ENCODE measurements at regions not wholly inside any gene's neighbourhood (a gene's known extent, or its start where the extent isn't known, plus 50 kb on each side); places are given as distances from the start of the nearest gene placed in this dataset.

GRCh38 chr13:31878052-31878451, 138.7 kb downstream of the RXFP2 start:
- Histone ChIP-seq H3K9ac (ENCODE audit: low read depth, low read length) (no peak overlapping the region), H3K4me1 (ENCODE audit: control insufficient read depth, insufficient read depth, low read length) (peaks cover 8% of the 10 kb centered on the region; the same call in 1 of the 2 replicates), H3K27ac (ENCODE audit: low read depth, low read length) (no peak overlapping the region), H3K4me3 (ENCODE audit: low read depth, low read length) (no peak overlapping the region), H3K36me3 (ENCODE audit: control insufficient read depth, insufficient read depth, low read length) (no peaks in the 10 kb centered on the region), H3K9me3 (ENCODE audit: control insufficient read depth, insufficient read depth, low read length) (no peaks in the 10 kb centered on the region), H3K27me3 (ENCODE audit: control insufficient read depth, insufficient read depth, low read length) (no peaks in the 10 kb centered on the region)

- H3K36me3 ChIP-seq (ENCODE audit: control insufficient read depth, insufficient read depth, low read length), result no peaks in the 10 kb centered on the region
- H3K27me3 ChIP-seq (ENCODE audit: control insufficient read depth, insufficient read depth, low read length), result no peaks in the 10 kb centered on the region
Observed at GRCh38 chr13:31878495-31878894, 139.2 kb downstream of the RXFP2 start.

GRCh38 chr13:31878955-31879354, 139.6 kb downstream of the RXFP2 start:
- no peaks in the 10 kb centered on the region for H3K36me3 ChIP-seq (ENCODE audit: control insufficient read depth, insufficient read depth, low read length)
- H3K4me1 ChIP-seq (ENCODE audit: control insufficient read depth, insufficient read depth, low read length), result no peaks in the 10 kb centered on the region
- H3K27me3 ChIP-seq (ENCODE audit: control insufficient read depth, insufficient read depth, low read length), result no peaks in the 10 kb centered on the region
- H3K4me3 ChIP-seq (ENCODE audit: low read depth, low read length), result no peak overlapping the region
- no peak overlapping the region for H3K27ac ChIP-seq (ENCODE audit: low read depth, low read length)
- no peak overlapping the region for H3K9ac ChIP-seq (ENCODE audit: low read depth, low read length)
- H3K9me3 ChIP-seq (ENCODE audit: control insufficient read depth, insufficient read depth, low read length), result no peaks in the 10 kb centered on the region

More at GRCh38 chr13:31878495-31878894, 139.2 kb downstream of the RXFP2 start:
- Histone ChIP-seq H3K4me3 (ENCODE audit: low read depth, low read length) (no peak overlapping the region), H3K4me1 (ENCODE audit: control insufficient read depth, insufficient read depth, low read length) (peaks cover 3% of the 10 kb centered on the region; the same call in 1 of the 2 replicates), H3K9me3 (ENCODE audit: control insufficient read depth, insufficient read depth, low read length) (no peaks in the 10 kb centered on the region), H3K27ac (ENCODE audit: low read depth, low read length) (no peak overlapping the region), H3K9ac (ENCODE audit: low read depth, low read length) (no peak overlapping the region)

DNA sequence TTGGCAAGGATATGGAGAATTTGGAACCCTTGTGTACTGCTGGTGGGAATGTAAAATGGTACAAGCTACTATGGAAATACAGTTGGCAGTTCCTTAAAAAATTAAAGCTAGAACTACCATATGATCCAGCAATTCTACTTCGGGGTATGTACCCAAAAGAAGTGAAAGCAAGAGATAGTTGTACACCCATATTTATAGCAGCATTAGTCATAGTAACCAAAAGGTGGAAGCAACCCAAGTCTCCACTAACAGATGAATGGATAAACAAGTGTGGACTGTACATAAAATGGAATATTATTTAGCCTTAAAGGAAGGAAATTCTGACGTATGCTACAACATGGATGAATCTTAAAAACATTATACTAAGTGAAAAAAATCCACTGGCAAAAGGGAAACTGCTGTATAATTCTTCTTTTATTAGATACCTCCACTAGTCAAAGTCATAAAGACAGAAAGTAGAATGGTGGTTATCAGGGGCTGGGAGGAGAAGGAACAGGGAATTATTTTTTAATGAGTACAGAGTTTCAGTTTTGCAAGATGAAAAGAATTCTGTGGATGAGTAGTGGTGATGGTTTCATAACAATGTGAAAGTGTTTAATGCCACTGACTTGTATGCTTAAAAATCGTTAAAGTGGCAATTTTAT, 141.6 kb downstream of the RXFP2 start:
- no peak overlapping the region for H3K4me3 ChIP-seq (ENCODE audit: low read depth, low read length)
- no peak overlapping the region for H3K27ac ChIP-seq (ENCODE audit: low read depth, low read length)
- H3K9me3 ChIP-seq (ENCODE audit: control insufficient read depth, insufficient read depth, low read length), result no peaks in the 10 kb centered on the region
- H3K4me1 ChIP-seq (ENCODE audit: control insufficient read depth, insufficient read depth, low read length), result peaks cover 8% of the 10 kb centered on the region
- no peak overlapping the region for H3K9ac ChIP-seq (ENCODE audit: low read depth, low read length)
- H3K36me3 ChIP-seq (ENCODE audit: control insufficient read depth, insufficient read depth, low read length), result no peaks in the 10 kb centered on the region
- H3K27me3 ChIP-seq (ENCODE audit: control insufficient read depth, insufficient read depth, low read length), result no peaks in the 10 kb centered on the region

GRCh38 chr13:31881495-31881882, 142.2 kb downstream of the RXFP2 start:
- Histone ChIP-seq H3K9me3 (ENCODE audit: control insufficient read depth, insufficient read depth, low read length) (no peaks in the 10 kb centered on the region), H3K4me3 (ENCODE audit: low read depth, low read length) (no peak overlapping the region), H3K9ac (ENCODE audit: low read depth, low read length) (no peak overlapping the region), H3K27ac (ENCODE audit: low read depth, low read length) (no peak overlapping the region), H3K27me3 (ENCODE audit: control insufficient read depth, insufficient read depth, low read length) (no peaks in the 10 kb centered on the region), H3K36me3 (ENCODE audit: control insufficient read depth, insufficient read depth, low read length) (no peaks in the 10 kb centered on the region), H3K4me1 (ENCODE audit: control insufficient read depth, insufficient read depth, low read length) (peaks cover 11% of the 10 kb centered on the region)

GRCh38 chr13:31882794-31883193, 143.5 kb downstream of the RXFP2 start:
- no peak overlapping the region for H3K9ac ChIP-seq (ENCODE audit: low read depth, low read length)
- no peak overlapping the region for H3K27ac ChIP-seq (ENCODE audit: low read depth, low read length)
- H3K27me3 ChIP-seq (ENCODE audit: control insufficient read depth, insufficient read depth, low read length), result no peaks in the 10 kb centered on the region
- H3K4me1 ChIP-seq (ENCODE audit: control insufficient read depth, insufficient read depth, low read length), result peaks cover 11% of the 10 kb centered on the region
- H3K4me3 ChIP-seq (ENCODE audit: low read depth, low read length), result no peak overlapping the region
- H3K9me3 ChIP-seq (ENCODE audit: control insufficient read depth, insufficient read depth, low read length), result no peaks in the 10 kb centered on the region
- H3K36me3 ChIP-seq (ENCODE audit: control insufficient read depth, insufficient read depth, low read length), result no peaks in the 10 kb centered on the region

GRCh38 chr13:31884556-31884955, 145.2 kb downstream of the RXFP2 start:
- peaks cover 11% of the 10 kb centered on the region for H3K4me1 ChIP-seq (ENCODE audit: control insufficient read depth, insufficient read depth, low read length)
- H3K4me3 ChIP-seq (ENCODE audit: low read depth, low read length), result no peak overlapping the region
- H3K27ac ChIP-seq (ENCODE audit: low read depth, low read length), result no peak overlapping the region
- H3K9ac ChIP-seq (ENCODE audit: low read depth, low read length), result no peak overlapping the region
- no peaks in the 10 kb centered on the region for H3K9me3 ChIP-seq (ENCODE audit: control insufficient read depth, insufficient read depth, low read length)
- no peaks in the 10 kb centered on the region for H3K27me3 ChIP-seq (ENCODE audit: control insufficient read depth, insufficient read depth, low read length)
- H3K36me3 ChIP-seq (ENCODE audit: control insufficient read depth, insufficient read depth, low read length), result no peaks in the 10 kb centered on the region

GRCh38 chr13:31885994-31886393, 145.6 kb upstream of the FRY start:
- H3K9ac ChIP-seq (ENCODE audit: low read depth, low read length), result no peak overlapping the region
- no peaks in the 10 kb centered on the region for H3K9me3 ChIP-seq (ENCODE audit: control insufficient read depth, insufficient read depth, low read length)
- no peaks in the 10 kb centered on the region for H3K36me3 ChIP-seq (ENCODE audit: control insufficient read depth, insufficient read depth, low read length)
- H3K4me3 ChIP-seq (ENCODE audit: low read depth, low read length), result no peak overlapping the region
- no peak overlapping the region for H3K27ac ChIP-seq (ENCODE audit: low read depth, low read length)
- no peaks in the 10 kb centered on the region for H3K27me3 ChIP-seq (ENCODE audit: control insufficient read depth, insufficient read depth, low read length)
- peaks cover 11% of the 10 kb centered on the region for H3K4me1 ChIP-seq (ENCODE audit: control insufficient read depth, insufficient read depth, low read length)

GRCh38 chr13:31887286-31887685, 144.3 kb upstream of the FRY start:
- Histone ChIP-seq H3K4me1 (ENCODE audit: control insufficient read depth, insufficient read depth, low read length) (peaks cover 11% of the 10 kb centered on the region), H3K4me3 (ENCODE audit: low read depth, low read length) (no peak overlapping the region), H3K9ac (ENCODE audit: low read depth, low read length) (no peak overlapping the region), H3K9me3 (ENCODE audit: control insufficient read depth, insufficient read depth, low read length) (no peaks in the 10 kb centered on the region), H3K36me3 (ENCODE audit: control insufficient read depth, insufficient read depth, low read length) (no peaks in the 10 kb centered on the region), H3K27ac (ENCODE audit: low read depth, low read length) (no peak overlapping the region), H3K27me3 (ENCODE audit: control insufficient read depth, insufficient read depth, low read length) (no peaks in the 10 kb centered on the region)

DNA sequence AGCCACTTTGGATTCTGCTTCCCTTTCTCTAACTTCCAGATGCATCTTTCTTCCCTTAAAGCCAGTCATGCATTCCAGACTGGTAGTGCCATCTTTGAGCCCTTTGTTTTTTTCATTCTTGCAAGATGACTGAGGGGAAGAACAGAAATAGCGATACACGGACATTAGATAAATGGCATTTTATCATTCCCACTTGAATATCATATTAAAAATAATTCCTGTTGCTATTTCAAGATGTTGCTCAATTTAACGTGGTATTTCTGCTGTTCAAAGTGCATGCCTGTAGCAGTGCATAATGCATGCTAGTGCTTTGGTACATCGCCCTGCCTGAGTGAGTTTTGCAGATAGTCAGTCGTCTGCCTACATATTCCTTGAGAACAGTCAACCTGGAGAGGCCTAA, 140.6 kb upstream of the FRY start:
- no peaks in the 10 kb centered on the region for H3K36me3 ChIP-seq (ENCODE audit: control insufficient read depth, insufficient read depth, low read length)
- H3K27ac ChIP-seq (ENCODE audit: low read depth, low read length), result no peak overlapping the region
- H3K4me1 ChIP-seq (ENCODE audit: control insufficient read depth, insufficient read depth, low read length), result peaks cover 3% of the 10 kb centered on the region

DNA sequence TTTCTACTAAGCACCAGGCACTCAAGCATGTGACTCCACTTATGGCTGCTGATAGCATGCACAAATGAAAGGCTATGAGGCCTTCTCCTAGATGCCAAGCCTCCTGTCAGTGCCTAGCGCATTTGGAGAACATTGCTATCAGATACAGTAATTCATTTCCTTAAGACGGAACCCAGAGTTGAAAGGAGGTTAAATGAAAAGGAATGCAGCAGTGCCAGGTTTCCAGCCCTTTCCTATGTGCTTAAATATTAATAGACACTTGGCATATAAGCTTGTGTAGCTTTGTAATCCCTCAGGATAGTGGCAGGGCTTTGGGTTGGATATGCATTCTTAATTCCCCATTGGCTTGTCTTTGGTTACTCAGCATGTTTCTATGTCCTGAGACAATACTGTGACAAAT, 140.1 kb upstream of the FRY start:
- no peak overlapping the region for H3K4me3 ChIP-seq (ENCODE audit: low read depth, low read length)
- no peaks in the 10 kb centered on the region for H3K9me3 ChIP-seq (ENCODE audit: control insufficient read depth, insufficient read depth, low read length)
- H3K27ac ChIP-seq (ENCODE audit: low read depth, low read length), result no peak overlapping the region
- no peaks in the 10 kb centered on the region for H3K27me3 ChIP-seq (ENCODE audit: control insufficient read depth, insufficient read depth, low read length)
- no peak overlapping the region for H3K9ac ChIP-seq (ENCODE audit: low read depth, low read length)
- no peaks in the 10 kb centered on the region for H3K4me1 ChIP-seq (ENCODE audit: control insufficient read depth, insufficient read depth, low read length)
- no peaks in the 10 kb centered on the region for H3K36me3 ChIP-seq (ENCODE audit: control insufficient read depth, insufficient read depth, low read length)

More for the DNA sequence above, 140.6 kb upstream of the FRY start:
- Histone ChIP-seq H3K4me3 (ENCODE audit: low read depth, low read length) (no peak overlapping the region), H3K9ac (ENCODE audit: low read depth, low read length) (no peak overlapping the region), H3K27me3 (ENCODE audit: control insufficient read depth, insufficient read depth, low read length) (no peaks in the 10 kb centered on the region), H3K9me3 (ENCODE audit: control insufficient read depth, insufficient read depth, low read length) (no peaks in the 10 kb centered on the region)

Data from HUES48 (cell line).